Ishikawa (cell line): ENCODE measurements at regions not wholly inside any gene's neighbourhood (a gene's known extent, or its start where the extent isn't known, plus 50 kb on each side); places are given as distances from the start of the nearest gene placed in this dataset.

ENCODE experiments used
- CEBPB ChIP-seq: IDR thresholded peaks from 2 replicates; pipeline ENCODE4 v1.6.1; 2012
- CREB1 ChIP-seq: IDR thresholded peaks from 2 replicates; pipeline ENCODE4 v1.6.1; 2012; ENCODE audit warnings: low read depth
- EGR1 ChIP-seq: IDR thresholded peaks from 2 replicates; pipeline ENCODE4 v1.6.1; 2012
- EP300 ChIP-seq: IDR thresholded peaks from 2 replicates; pipeline ENCODE4 v1.6.1; 2012; ENCODE audit warnings: borderline replicate concordance
- FOXM1 ChIP-seq: IDR thresholded peaks from 2 replicates; pipeline ENCODE4 v1.6.1; 2012; ENCODE audit warnings: low read depth, borderline replicate concordance
- NFIC ChIP-seq: IDR thresholded peaks from 2 replicates; pipeline ENCODE4 v1.6.1; 2012
- RAD21 ChIP-seq: IDR thresholded peaks from 2 replicates; pipeline ENCODE4 v1.6.1; 2012; ENCODE audit warnings: low read depth
- TAF1 ChIP-seq: IDR thresholded peaks from 2 replicates; pipeline ENCODE4 v1.6.1; 2012; ENCODE audit warnings: low read depth, mild to moderate bottlenecking
- TCF12 ChIP-seq: IDR thresholded peaks from 2 replicates; pipeline ENCODE4 v1.6.1; 2012; ENCODE audit warnings: low read depth
- TEAD4 ChIP-seq: IDR thresholded peaks from 2 replicates; pipeline ENCODE4 v1.6.1; 2012
- YY1 ChIP-seq: IDR thresholded peaks from 2 replicates; pipeline ENCODE4 v1.6.1; 2012; ENCODE audit warnings: low read depth
- ZBTB7A ChIP-seq: IDR thresholded peaks from 2 replicates; pipeline ENCODE4 v1.6.1; 2012; ENCODE audit warnings: low read depth
- TF ChIP-seq, protein P1 (sequence below): IDR thresholded peaks from 2 replicates; pipeline ENCODE4 v1.6.1; 2012
- TF ChIP-seq, protein P2 (sequence below): IDR thresholded peaks from 2 replicates; pipeline ENCODE4 v1.6.1; 2012
- TF ChIP-seq, protein P3 (sequence below): IDR thresholded peaks from 2 replicates; pipeline ENCODE4 v1.6.1; 2012; ENCODE audit warnings: low read depth, mild to moderate bottlenecking

DNA sequence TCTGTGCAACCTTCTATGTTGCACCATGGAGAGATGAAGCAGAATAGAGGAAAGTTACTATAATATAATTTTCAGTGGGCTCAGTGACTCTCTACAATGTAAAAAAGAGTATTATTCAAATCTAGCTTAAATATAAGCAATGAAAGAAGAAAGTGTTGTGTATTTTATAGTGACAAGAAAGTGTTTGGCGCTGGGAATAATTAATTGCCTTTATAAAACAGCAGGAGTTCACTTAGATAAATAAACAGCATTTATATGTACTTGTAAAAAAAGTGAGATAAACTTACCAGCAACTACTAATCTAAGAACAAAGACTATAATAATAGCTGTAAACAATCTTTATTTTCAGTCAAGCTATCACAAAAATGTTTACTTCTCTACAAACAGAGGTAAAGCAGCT, 488.9 kb upstream of the PCDH10 start:
- TF ChIP-seq TAF1, result no peak
- TF ChIP-seq, protein P1, sequence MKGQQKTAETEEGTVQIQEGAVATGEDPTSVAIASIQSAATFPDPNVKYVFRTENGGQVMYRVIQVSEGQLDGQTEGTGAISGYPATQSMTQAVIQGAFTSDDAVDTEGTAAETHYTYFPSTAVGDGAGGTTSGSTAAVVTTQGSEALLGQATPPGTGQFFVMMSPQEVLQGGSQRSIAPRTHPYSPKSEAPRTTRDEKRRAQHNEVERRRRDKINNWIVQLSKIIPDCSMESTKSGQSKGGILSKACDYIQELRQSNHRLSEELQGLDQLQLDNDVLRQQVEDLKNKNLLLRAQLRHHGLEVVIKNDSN, result no peak
- no peak for TF ChIP-seq ZBTB7A
- no peak for TF ChIP-seq FOXM1
- no peak for TF ChIP-seq TEAD4
- TF ChIP-seq EP300, result no peak
- no peak for TF ChIP-seq CEBPB
- TF ChIP-seq EGR1, result no peak
- no peak for TF ChIP-seq RAD21
- no peak for TF ChIP-seq NFIC
- TF ChIP-seq TCF12, result no peak
- TF ChIP-seq CREB1, result no peak
- TF ChIP-seq, protein P2, sequence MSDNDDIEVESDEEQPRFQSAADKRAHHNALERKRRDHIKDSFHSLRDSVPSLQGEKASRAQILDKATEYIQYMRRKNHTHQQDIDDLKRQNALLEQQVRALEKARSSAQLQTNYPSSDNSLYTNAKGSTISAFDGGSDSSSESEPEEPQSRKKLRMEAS, result no peak
- TF ChIP-seq, protein P3, sequence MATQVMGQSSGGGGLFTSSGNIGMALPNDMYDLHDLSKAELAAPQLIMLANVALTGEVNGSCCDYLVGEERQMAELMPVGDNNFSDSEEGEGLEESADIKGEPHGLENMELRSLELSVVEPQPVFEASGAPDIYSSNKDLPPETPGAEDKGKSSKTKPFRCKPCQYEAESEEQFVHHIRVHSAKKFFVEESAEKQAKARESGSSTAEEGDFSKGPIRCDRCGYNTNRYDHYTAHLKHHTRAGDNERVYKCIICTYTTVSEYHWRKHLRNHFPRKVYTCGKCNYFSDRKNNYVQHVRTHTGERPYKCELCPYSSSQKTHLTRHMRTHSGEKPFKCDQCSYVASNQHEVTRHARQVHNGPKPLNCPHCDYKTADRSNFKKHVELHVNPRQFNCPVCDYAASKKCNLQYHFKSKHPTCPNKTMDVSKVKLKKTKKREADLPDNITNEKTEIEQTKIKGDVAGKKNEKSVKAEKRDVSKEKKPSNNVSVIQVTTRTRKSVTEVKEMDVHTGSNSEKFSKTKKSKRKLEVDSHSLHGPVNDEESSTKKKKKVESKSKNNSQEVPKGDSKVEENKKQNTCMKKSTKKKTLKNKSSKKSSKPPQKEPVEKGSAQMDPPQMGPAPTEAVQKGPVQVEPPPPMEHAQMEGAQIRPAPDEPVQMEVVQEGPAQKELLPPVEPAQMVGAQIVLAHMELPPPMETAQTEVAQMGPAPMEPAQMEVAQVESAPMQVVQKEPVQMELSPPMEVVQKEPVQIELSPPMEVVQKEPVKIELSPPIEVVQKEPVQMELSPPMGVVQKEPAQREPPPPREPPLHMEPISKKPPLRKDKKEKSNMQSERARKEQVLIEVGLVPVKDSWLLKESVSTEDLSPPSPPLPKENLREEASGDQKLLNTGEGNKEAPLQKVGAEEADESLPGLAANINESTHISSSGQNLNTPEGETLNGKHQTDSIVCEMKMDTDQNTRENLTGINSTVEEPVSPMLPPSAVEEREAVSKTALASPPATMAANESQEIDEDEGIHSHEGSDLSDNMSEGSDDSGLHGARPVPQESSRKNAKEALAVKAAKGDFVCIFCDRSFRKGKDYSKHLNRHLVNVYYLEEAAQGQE, result no peak
- no peak for TF ChIP-seq YY1

DNA sequence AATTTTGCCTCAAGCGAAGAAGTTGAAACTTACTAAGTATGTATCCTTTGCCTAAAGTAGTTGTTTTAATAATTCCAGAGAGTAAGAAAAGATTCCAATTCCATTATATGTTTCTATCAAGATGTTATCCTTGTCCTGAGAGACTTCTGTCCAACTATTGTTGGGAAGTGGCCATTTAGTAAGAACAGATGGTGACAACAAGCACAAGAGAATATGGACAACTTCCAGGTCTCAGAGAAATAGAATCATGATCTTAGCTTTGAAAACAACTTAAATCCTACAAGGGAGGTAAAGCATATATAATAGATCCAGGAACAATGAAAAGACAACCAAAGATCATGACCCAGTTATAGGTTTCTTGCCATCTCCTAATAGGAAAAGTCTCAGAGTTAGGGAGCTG, 486.6 kb upstream of the PCDH10 start:
- TF ChIP-seq NFIC, result no peak
- no peak for TF ChIP-seq EP300
- no peak for TF ChIP-seq TAF1
- no peak for TF ChIP-seq YY1
- TF ChIP-seq, protein P3, result no peak
- TF ChIP-seq, protein P1, result no peak
- TF ChIP-seq TCF12, result no peak
- no peak for TF ChIP-seq ZBTB7A

DNA sequence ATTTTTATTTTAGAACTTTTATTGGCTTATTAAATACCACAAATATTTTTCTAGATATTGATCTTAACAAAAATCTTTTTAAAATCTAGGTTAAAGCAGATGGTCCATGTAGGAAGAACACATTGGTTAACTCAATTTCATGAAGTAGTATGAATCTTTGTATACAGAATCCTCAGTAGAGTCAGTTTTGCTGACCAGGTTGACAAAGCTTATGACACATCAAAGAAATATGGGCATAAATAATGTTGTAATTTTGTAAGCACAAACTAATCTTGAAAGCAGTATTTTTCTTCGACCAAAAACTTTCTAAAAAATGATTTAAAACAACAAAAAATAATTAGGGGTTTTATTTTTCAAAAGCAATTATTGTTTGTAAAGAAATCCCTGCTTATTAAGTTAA, 479.3 kb upstream of the PCDH10 start:
- TF ChIP-seq, protein P2, result no peak
- TF ChIP-seq YY1 (no peak), FOXM1 (no peak), CREB1 (no peak), TEAD4 (no peak), EGR1 (no peak), RAD21 (no peak)

DNA sequence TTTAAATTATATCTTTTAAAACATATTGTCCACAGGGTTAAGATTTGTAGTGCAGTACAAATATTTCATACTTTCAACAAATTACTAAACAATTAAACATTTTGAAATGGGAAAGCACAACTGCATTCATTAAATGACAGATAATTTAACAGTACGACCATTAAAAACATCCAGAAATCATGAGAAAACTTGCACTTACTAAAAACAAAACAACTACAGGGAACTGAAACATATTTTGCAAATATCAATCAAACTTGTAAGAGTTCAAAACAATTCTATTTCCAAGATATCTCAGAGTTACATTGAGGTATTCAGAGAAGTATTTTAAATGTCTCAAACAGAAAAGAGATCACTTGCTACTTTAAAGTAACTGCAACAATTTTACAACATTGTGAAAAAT, 478.5 kb upstream of the PCDH10 start:
- TF ChIP-seq CEBPB (no peak), NFIC (no peak), YY1 (no peak), EP300 (no peak), TCF12 (no peak), EGR1 (no peak), FOXM1 (no peak), TAF1 (no peak), TEAD4 (no peak), CREB1 (no peak), RAD21 (no peak), ZBTB7A (no peak)
- TF ChIP-seq, protein P1, result no peak
- TF ChIP-seq, protein P3, result no peak
- TF ChIP-seq, protein P2, result no peak
